GM12872 (cell line): ENCODE measurements at regions not wholly inside any gene's neighbourhood (a gene's known extent, or its start where the extent isn't known, plus 50 kb on each side); places are given as distances from the start of the nearest gene placed in this dataset.

Experiments used
- TF ChIP-seq, protein P1 (sequence below): IDR thresholded peaks from 3 replicates; pipeline ENCODE4 v1.5.1; 2011; ENCODE audit warnings: low read depth, mild to moderate bottlenecking, low read length, moderate library complexity; ENCODE audit not compliant: insufficient read depth

DNA sequence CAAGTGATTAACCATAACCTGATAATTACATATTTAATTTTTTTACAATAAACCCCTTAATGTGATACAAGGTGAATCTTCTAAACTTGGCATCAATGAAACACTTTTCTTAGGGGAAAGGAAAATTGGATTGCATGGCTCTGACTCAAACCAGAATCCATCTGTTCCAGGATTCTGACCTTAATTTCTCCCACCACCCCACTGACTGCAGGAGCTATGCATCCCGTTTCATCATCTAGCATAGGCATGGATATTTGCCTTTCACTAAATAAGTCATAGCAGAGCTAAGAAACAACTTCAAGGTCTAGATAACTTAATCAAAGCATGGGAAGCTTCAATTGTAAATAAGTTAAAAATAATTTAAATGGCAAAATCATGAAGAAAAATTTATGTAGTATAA is 156.3 kb downstream of the BTC start:
- TF ChIP-seq, protein P1, sequence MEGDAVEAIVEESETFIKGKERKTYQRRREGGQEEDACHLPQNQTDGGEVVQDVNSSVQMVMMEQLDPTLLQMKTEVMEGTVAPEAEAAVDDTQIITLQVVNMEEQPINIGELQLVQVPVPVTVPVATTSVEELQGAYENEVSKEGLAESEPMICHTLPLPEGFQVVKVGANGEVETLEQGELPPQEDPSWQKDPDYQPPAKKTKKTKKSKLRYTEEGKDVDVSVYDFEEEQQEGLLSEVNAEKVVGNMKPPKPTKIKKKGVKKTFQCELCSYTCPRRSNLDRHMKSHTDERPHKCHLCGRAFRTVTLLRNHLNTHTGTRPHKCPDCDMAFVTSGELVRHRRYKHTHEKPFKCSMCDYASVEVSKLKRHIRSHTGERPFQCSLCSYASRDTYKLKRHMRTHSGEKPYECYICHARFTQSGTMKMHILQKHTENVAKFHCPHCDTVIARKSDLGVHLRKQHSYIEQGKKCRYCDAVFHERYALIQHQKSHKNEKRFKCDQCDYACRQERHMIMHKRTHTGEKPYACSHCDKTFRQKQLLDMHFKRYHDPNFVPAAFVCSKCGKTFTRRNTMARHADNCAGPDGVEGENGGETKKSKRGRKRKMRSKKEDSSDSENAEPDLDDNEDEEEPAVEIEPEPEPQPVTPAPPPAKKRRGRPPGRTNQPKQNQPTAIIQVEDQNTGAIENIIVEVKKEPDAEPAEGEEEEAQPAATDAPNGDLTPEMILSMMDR: no peak

DNA sequence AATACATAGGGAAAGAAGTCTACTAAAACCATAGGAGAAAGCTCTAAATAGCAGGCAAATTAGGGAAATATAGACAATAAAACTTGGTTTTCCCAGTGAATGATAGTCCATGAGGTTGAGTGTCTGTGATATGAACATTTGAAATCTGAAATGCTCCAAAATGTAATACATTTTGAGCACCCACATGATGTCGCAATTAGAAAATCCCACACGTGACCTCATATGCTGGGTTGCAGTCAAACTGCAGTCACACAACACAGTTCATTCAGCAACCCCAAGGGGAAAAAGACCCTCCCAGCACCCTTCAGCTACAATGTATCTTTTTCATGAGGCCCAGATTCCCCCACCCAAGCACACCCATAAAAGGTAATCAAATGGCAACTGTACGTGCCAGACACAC is 155.6 kb downstream of the BTC start:
- TF ChIP-seq, protein P1: no peak

DNA sequence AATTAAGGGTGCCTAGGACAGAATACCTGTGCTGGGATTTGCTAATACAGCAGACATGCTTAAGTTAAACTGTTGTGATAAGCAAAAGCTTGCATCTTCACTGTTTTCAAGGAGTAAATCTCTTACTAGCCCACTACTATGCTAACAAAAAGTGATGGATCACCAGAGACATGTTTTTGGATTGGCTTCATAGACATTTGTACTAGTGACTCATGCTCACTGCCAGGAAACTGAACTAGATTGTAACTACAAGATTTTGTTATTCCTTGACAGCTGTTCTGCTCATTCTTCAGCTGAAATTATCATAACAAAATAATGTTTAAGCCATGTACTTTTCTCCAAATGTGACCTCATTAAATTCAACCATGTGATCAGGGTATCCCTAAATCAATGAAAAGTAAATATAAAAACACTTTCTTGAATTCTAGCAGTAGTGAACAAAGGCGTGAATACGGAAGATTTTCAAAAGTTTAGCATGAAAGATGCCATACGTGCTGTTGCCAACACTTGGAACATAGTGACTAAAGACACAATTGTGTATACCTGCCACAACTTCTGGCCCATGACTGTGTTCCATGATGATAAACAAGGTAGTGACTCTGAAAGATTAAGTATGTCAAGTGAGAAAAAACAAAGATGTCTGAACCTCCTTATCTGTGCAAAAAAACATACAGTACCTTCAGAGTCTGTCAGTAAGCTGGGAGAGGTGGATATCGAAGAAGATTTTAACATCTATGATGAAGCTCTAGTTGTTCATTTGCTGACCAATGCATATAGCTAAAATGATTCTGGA is 154.0 kb downstream of the BTC start:
- TF ChIP-seq, protein P1: no peak

DNA sequence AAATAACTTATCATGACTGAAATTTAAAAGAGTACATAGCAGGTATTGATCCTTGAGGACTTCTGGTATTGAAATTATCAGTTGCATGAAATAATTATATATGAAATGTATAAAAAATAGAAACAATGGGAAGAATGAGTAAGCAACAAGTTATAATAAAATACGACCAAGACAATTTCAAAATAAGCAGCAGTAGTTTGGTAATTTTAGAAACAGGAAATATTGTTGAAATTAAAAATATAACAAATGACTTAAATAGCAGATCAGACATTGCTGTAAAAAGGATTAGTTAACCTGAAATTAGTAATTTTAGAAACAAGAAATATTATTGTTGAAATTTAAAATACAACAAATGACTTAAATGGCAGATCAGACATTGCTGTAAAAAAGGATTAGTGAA is 152.3 kb downstream of the BTC start:
- TF ChIP-seq, protein P1: no peak

DNA sequence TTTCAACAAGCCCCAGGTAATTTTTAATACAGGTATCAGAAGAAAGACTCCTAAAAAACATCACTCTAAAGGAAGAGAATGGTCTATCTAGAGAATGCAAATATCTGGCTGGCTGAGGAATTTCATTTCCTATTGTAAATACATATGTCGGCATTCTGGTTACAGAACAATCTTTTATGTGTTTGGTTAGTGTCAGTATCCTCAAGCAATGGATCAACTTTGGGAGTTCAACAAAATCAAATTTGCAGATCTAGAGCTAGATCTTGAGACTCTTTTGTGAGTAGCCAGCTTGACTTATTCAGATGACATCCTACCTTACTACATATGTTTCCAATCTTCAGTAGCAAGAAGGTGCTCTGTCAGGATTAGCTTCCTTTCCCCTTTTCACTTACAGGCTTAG is 145.1 kb downstream of the BTC start:
- TF ChIP-seq, protein P1: no peak

DNA sequence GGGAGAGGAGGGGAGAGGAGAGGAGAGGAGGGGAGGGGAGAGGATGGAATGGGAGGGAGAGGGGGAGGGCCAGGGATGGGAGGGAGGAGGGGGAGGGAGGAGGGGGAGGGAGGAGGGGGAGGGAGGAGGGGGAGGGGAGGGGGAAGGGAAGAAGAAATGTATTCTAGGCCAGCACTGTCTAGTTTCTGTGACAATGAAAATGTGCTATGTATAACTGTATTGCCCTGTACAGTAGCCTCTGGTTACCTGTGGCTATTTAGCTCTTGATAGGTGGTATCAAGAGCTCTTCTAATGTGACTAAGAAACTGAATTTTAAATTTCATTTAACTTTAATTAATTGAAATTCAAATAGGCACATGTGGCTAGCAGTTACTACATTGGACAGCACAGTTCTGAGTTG is 143.1 kb downstream of the BTC start:
- TF ChIP-seq, protein P1: no peak

DNA sequence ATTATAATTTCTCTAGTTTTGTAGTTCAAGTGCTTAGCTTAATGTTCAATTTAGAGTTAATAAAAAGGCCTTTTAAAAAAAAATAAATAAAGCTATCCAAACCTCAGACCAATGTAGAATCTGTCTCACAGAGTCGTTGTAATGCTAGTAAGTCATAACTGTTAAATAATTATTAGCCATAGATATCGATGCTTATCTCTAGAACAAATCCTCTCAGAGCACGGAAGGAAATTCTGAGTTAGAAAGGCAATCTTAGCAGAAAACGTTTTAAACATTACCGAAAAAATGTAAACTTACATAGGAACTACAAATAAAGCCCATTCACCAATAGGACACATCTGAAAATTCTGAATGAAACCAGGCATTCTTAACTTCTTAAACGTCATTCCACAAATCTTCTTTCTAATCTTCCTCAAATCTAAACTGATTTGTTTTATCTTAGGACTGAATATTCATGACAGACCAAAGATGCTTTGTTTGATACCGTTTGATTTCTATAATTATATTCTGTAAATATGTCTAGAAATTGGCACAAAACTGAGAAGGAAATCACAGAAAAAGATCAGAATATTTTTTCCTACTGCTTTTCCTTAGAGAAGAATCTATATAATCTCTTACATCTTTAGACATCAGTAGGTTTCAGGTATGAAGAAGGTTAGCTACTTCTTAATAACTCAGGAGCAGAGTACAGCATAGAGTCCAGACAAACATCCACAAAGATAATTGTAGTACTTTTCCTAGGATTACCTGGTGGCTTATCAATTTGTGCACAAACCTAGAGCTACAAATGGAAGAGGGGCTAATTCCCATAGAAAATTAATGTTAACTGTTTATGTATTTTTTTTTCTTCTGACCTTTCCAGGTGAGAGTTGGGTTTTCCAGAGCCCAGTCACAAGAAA is 140.7 kb downstream of the BTC start:
- TF ChIP-seq, protein P1: no peak
